ENCODE measurements at regions not wholly inside any gene's neighbourhood (a gene's known extent, or its start where the extent isn't known, plus 50 kb on each side); places are given as distances from the start of the nearest gene placed in this dataset.

DNA sequence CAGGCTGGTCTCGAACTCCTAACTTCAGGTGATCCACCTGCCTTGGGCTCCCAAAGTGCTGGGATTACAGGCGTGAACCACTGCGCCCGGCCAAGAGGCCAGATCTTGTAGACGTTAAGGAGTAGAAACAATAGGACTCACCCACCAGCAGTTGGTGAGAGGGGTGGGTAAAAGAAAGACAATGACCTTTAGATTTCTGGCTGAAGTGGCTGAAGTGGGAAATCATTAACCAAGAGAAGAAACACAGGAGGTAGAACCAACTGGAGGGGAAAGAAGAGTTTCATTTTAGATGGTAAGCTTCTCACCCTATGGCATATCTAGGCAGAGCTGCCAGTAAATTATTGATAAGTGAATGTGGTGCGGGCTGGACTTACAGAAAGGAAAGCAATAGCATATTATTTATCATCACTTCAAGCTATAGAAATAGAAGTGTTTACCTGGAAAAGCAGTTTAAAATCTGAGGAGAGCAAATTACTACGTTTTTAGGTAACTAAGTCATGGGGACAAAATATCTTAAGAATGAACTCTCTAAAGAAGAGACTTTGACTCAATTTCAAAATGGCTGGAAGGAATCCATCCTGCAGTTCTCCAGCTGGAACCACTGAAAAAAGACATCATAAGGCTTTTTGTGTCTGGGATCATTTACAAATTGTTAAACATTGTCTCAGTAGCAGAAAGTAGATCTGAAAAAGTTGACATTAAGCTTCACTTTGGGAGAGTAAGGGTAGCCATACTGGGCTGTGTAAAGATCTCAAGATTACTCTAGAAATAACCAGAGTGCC lies 109.6 kb downstream of the ALDH8A1 start:
- TF ChIP-seq, protein P1, sequence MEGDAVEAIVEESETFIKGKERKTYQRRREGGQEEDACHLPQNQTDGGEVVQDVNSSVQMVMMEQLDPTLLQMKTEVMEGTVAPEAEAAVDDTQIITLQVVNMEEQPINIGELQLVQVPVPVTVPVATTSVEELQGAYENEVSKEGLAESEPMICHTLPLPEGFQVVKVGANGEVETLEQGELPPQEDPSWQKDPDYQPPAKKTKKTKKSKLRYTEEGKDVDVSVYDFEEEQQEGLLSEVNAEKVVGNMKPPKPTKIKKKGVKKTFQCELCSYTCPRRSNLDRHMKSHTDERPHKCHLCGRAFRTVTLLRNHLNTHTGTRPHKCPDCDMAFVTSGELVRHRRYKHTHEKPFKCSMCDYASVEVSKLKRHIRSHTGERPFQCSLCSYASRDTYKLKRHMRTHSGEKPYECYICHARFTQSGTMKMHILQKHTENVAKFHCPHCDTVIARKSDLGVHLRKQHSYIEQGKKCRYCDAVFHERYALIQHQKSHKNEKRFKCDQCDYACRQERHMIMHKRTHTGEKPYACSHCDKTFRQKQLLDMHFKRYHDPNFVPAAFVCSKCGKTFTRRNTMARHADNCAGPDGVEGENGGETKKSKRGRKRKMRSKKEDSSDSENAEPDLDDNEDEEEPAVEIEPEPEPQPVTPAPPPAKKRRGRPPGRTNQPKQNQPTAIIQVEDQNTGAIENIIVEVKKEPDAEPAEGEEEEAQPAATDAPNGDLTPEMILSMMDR (IDR thresholded peaks at IDR 0.05; ENCODE audit: low read depth, low read length) = no peak
- H3K4me3 ChIP-seq (replicated peaks in 1 of 2; ENCODE audit: low read depth in 2 of 2, low read length in 2 of 2) = no peak overlapping the region
- no peak for DNase-seq (ENCODE audit: low read depth in 2 of 2)

DNA sequence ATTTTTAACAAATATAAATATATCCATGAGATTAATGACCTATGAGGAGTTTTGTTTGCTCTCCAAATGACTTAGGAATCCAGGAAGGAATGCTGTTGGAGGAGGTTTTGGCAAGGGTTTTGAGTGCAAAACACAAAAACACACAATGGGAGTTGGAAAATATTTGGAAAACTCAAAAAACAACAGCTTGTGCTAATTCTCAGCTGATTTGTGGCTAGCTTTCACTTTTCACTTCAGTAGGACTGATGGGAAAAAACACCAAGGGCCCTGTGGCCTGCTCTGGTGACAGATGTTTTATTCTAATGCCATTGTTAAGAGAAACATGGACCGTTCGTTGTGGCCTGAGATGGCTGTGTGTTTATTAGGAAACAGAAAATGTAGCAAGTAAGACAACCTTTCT lies 113.9 kb downstream of the ALDH8A1 start:
- no peak overlapping the region for H3K4me3 ChIP-seq (replicated peaks in 1 of 2; ENCODE audit: low read depth in 2 of 2, low read length in 2 of 2)
- TF ChIP-seq, protein P1 (IDR thresholded peaks at IDR 0.05; ENCODE audit: low read depth, low read length) = no peak
- peak; percentile 7 to 81 for DNase-seq (ENCODE audit: low read depth in 2 of 2)

DNA sequence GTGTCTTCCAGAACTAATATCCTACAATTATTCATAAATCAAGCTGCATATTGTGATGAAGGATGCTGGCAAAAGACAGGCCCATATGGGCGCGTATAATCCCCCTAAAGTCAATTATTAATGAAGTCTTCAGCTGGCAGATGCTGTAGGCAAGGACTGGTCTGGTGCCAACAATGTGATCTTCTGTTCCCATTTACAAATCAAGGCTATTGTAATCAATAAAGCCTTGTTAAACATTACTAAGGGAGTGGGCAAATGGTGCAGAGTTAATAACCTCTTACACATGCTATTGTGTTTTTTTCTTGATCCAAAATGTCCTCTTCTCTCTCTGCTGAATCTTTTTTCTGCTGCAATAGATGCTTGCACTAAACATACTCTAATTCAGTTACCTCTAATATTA lies 119.0 kb downstream of the ALDH8A1 start:
- H3K4me3 ChIP-seq (replicated peaks in 1 of 2; ENCODE audit: low read depth in 2 of 2, low read length in 2 of 2) = no peak overlapping the region
- TF ChIP-seq, protein P1 (IDR thresholded peaks at IDR 0.05; ENCODE audit: low read depth, low read length) = no peak
- no peak for DNase-seq (ENCODE audit: low read depth in 2 of 2)

DNA sequence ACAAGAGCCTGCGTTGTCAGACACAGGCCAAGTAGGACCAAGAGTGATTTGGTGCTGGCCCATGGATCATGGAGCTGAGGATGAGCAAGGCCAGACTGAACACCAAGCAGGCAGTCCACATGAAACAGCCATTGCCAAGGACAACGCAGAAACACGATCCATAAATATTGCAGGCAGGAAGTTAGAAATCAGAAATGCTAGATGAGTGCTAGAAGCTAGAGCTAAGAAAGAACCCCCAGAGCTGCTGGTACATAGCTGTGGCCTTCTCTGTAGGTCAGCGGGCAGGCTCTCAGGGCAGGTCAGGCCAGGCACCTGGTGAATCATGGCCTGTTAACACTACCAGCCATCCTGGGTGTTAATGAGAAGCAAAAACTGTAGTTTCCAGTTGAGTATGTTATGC lies 119.7 kb downstream of the ALDH8A1 start:
- TF ChIP-seq, protein P1 (IDR thresholded peaks at IDR 0.05; ENCODE audit: low read depth, low read length) = no peak
- DNase-seq (ENCODE audit: low read depth in 2 of 2) = peak in 1 of 2 donors; percentile 34
- no peak overlapping the region for H3K4me3 ChIP-seq (replicated peaks in 1 of 2; ENCODE audit: low read depth in 2 of 2, low read length in 2 of 2)

DNA sequence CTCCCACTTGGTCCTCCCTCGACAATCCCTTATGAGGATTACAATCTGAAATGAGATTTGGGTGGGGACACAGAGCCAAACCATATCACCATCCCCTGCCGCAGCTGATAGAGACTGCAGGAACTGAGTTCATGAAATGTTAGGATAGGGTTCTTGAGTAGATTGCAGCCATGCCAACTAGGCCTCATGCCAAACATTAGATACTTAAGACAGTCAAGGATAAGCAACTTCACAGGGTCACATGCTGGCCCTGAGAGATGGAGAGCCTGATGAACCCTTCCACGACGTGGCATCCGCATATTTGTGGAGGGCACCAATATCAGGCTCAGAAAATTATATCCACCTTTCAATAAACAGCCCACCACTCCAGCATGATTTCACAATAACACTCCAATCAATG lies 121.3 kb downstream of the ALDH8A1 start:
- TF ChIP-seq, protein P1 (IDR thresholded peaks at IDR 0.05; ENCODE audit: low read depth, low read length) = no peak
- no peak overlapping the region for H3K4me3 ChIP-seq (replicated peaks in 1 of 2; ENCODE audit: low read depth in 2 of 2, low read length in 2 of 2)
- no peak for DNase-seq (ENCODE audit: low read depth in 2 of 2)

DNA sequence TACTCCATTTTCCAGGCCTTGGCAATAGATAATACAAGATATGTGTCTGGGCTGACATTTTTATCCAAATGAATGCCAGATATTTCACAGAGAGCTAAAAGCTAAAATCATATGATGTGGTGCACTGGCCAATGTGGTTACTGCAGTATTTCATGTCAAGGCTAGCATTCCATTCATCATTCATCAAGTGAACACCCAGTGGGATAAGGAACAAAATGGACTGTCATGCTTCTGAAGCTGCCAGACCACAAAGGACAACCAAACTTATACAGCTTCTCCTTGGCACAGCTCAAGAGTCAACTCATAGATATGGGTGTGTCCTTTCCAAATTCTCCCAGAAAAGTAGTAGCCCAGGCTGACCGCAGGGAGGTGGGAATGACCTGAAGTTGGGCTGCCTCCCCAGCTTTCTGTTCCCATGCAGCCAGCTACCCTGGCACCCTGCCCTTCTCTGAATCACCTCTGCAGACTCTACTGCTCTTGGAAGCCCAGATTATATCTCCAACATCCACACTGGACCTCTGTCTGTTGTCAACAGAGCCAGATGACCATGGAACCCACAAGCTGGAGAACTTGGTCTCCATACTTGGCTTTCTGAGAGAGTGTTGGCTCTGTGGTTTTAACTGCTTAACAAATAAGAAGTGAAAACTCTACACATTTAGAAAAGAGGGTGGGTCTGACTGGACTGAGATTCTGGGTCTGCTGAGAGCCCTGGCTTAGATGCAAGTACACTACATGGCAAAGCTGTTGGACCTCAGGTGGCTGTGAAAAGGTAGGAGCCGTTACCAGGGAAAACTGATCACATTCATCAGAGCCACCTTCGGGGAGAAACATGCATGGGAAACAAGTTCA lies 122.8 kb downstream of the ALDH8A1 start:
- no peak overlapping the region for H3K4me3 ChIP-seq (replicated peaks in 1 of 2; ENCODE audit: low read depth in 2 of 2, low read length in 2 of 2)
- TF ChIP-seq, protein P1 (IDR thresholded peaks at IDR 0.05; ENCODE audit: low read depth, low read length) = peak; percentile 18
- peak; percentile 89 to 99 for DNase-seq (ENCODE audit: low read depth in 2 of 2)

Measured in cardiac fibroblast (primary cell).